Activated naive CD4-positive, alpha-beta T cell treated with Interleukin-2 at 50 U/mL for 16 hours (primary cell): ENCODE measurements at regions not wholly inside any gene's neighbourhood (a gene's known extent, or its start where the extent isn't known, plus 50 kb on each side); places are given as distances from the start of the nearest gene placed in this dataset.
"Not testable (repeated sequence)": the region's sequence is repeated elsewhere in the genome, so short reads cannot be mapped to it uniquely, and the experiment has no call there.

ENCODE experiments used
- DNase-seq: peaks from one replicate; pipeline ENCODE4 v3.0.0-alpha.2; 2020

GRCh38 chr1:187987236-187987776 lies 1158.6 kb downstream of the PLA2G4A start:
- DNase-seq = no peak

DNA sequence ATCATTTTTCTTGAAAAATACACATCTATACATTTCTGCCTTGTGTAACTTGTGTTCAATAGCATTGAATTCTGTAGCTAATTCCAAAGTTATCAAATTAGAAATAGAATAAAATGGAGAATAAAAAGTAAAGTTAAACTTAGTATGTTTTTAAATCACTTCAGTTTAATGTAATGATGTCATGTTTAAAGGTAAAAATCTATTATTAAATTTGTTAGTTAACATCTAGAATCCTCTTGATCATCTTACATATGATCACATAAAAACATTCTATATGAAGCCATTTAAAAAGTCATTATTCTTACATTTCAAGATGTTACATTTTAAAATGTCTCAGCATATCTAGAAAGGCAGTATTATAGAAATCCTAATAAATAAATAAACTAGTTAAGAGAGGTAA lies 1163.2 kb downstream of the PLA2G4A start:
- DNase-seq = no peak

- no peak for DNase-seq
Observed at GRCh38 chr1:187996780-187997179, 1168.0 kb downstream of the PLA2G4A start.

GRCh38 chr1:187999973-188000372 lies 1171.2 kb downstream of the PLA2G4A start:
- no peak for DNase-seq

GRCh38 chr1:188003687-188004086 lies 1174.9 kb downstream of the PLA2G4A start:
- DNase-seq = not testable (repeated sequence)

- DNase-seq = no peak
Observed at GRCh38 chr1:188004849-188005248, 1176.1 kb downstream of the PLA2G4A start.

- DNase-seq = no peak
Observed at GRCh38 chr1:188006354-188006753, 1177.6 kb downstream of the PLA2G4A start.

GRCh38 chr1:188013222-188013849 lies 1184.6 kb downstream of the PLA2G4A start:
- not testable (repeated sequence) for DNase-seq

DNA sequence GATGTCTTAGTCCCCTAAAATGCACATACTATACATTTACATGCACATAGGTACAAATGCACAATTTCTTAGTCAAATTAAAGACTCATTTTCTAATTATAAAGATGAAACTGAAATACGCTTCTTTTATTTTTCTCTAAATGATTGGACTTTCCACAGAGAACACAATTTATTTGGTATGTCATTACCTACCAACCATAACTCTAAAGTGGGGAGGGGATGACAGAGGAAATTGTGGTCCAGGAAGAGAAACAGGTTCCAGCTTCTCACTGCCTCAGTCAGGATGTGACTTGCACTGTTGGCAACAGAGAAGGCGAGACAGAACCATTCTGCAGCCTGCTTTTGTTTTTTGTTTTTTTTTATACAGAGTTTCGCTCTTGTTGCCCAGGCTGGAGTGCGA lies 1189.2 kb downstream of the PLA2G4A start:
- DNase-seq = no peak

- DNase-seq = no peak
Observed at GRCh38 chr1:188022661-188023060, 1193.9 kb downstream of the PLA2G4A start.

DNA sequence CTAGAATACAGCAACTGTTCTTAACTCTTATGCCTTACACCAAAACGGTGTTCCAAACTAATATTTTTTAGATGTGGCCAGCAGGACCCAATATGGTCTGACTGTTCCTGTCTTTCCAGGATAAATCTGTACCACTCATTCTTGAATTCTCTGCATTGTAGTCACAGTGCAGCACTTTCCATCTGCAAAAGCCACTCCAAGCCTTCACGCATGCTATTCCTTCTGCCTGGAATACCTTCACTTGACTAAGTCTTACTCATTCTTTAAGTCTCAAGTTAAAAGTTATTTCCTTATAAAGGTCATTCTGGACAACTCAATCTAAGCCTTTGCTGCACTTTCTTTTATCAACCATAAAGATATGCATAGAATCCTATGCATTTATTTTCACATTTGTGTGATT lies 1194.5 kb downstream of the PLA2G4A start:
- DNase-seq = no peak

- DNase-seq = no peak
Observed at GRCh38 chr1:188027613-188028012, 1198.9 kb downstream of the PLA2G4A start.

- DNase-seq = not testable (repeated sequence)
Observed at GRCh38 chr1:188037572-188037971, 1208.8 kb downstream of the PLA2G4A start.

DNA sequence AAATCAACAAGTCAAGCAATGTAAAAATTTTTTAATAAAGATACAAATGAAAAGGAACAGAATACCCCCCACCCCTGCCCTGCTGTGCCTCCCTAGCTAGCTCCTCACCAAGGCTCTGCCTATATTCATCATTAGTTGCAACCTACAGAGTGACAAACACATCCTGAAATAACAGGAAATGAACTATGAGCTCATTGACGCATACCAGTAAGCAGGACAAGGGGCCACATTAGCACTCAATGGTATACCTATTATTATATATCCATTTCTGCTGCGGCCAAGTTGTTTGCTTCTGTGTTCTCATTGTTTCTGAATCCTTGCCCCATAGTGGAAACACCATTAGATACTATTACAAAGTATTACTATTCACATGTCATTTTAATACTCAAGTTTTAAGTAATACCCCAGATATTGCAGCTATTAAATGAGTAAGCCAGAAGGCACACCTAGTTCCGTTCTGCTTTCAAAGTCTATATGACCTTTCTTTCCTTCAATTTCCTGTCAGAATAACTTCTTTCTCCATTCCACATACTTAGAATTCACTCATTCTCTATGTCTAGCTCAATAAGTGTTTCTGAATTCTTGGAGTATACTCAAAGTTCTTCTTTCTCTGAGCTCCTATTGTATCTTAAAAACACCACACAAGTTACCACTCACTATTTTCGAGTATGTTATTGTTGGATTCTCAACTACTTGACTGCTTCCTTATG lies 1214.9 kb downstream of the PLA2G4A start:
- DNase-seq = no peak

- DNase-seq = no peak
Observed at GRCh38 chr1:188050250-188050649, 1221.5 kb downstream of the PLA2G4A start.

GRCh38 chr1:188056011-188056410 lies 1227.3 kb downstream of the PLA2G4A start:
- DNase-seq = no peak

GRCh38 chr1:188058801-188059200 lies 1230.1 kb downstream of the PLA2G4A start:
- no peak for DNase-seq

DNA sequence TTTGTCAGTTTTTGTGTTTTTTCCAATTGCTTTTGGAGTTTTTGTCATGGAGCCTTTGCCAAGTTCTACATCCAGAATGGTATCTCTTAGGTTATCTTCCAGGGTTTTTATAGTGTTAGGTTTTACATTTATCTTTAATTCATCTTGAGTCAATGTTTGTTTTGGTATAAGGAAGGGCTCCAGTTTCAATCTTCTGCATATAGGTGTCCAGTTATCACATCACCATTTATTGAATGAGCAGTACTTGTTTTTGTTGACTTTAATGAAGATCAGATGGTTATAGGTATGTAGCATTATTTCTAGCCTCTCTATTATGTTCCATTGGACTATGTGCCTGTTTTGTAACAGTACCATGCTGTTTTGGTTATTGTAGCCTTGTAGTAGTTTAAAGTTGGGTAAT lies 1233.1 kb downstream of the PLA2G4A start:
- DNase-seq = no peak

GRCh38 chr1:188062456-188062855 lies 1233.7 kb downstream of the PLA2G4A start:
- DNase-seq = no peak

- no peak for DNase-seq
Observed at GRCh38 chr1:188065917-188066316, 1237.2 kb downstream of the PLA2G4A start.

GRCh38 chr1:188070848-188071247 lies 1242.1 kb downstream of the PLA2G4A start:
- DNase-seq = no peak

DNA sequence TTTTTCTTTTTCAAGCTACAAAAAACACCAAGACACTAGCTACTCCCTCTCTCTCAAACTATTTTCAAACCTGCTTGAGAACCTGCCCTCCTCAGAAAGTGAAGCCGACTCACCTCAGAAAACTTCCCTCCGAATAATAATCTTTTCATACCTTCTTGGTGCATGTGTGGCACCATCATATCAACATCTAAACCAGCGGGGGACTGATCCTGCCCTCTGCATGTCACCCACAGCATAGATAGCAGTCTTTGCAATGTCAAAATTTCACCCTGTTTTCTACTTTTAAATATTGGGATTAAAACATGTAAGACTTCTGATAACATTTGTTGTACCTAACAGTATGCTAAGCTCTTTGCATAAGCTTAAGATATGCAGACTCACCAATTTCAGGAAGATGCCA lies 1260.3 kb downstream of the PLA2G4A start:
- no peak for DNase-seq

GRCh38 chr1:188089461-188089860 lies 1260.7 kb downstream of the PLA2G4A start:
- no peak for DNase-seq

DNA sequence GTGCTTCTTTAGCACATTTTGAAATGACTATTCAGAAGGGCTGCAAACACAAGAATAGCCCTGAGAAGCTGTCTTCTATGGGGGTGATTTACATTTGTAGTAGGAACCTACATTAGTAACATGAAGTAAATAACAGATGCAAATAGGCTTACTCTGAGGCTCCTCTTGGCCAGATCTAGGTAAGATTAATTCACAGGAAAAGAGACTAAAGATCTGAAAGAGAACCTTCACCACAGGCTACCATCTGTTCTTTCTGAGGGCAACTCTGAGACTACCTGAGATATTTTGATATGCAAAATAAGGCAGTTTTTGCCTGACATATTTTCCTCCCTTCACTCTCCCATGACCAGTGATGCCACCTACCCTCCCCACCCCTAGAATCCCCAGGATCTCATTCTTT lies 1267.8 kb downstream of the PLA2G4A start:
- DNase-seq = no peak

GRCh38 chr1:188117436-188117835 lies 1288.7 kb downstream of the PLA2G4A start:
- no peak for DNase-seq
